ENCODE measurements at regions not wholly inside any gene's neighbourhood (a gene's known extent, or its start where the extent isn't known, plus 50 kb on each side); places are given as distances from the start of the nearest gene placed in this dataset.

DNA sequence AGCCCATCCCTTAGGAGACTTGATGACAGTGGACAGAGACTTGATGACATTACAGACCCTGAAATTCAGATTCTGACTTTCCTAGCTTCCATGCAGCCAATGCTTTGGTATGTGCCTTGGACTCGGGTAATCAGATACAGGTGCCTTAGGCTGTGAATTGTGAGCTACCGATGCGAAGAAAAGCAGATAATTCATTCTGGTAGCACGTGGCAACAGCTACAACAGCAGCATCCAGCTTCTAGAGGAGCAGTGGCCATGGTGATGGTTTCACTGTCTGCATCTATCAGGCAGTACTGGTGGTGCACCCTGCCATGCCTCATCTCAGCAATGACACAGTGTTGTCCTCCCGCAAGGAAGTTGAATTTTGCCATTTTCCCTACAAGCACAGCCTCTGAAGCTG lies 126.9 kb upstream of the TAPT1 start:
- TF ChIP-seq, protein P1, sequence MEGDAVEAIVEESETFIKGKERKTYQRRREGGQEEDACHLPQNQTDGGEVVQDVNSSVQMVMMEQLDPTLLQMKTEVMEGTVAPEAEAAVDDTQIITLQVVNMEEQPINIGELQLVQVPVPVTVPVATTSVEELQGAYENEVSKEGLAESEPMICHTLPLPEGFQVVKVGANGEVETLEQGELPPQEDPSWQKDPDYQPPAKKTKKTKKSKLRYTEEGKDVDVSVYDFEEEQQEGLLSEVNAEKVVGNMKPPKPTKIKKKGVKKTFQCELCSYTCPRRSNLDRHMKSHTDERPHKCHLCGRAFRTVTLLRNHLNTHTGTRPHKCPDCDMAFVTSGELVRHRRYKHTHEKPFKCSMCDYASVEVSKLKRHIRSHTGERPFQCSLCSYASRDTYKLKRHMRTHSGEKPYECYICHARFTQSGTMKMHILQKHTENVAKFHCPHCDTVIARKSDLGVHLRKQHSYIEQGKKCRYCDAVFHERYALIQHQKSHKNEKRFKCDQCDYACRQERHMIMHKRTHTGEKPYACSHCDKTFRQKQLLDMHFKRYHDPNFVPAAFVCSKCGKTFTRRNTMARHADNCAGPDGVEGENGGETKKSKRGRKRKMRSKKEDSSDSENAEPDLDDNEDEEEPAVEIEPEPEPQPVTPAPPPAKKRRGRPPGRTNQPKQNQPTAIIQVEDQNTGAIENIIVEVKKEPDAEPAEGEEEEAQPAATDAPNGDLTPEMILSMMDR (IDR thresholded peaks at IDR 0.05) = no peak
- TF ChIP-seq POLR2A (IDR thresholded peaks at IDR 0.05) = no peak
